ENCODE measurements at regions not wholly inside any gene's neighbourhood (a gene's known extent, or its start where the extent isn't known, plus 50 kb on each side); places are given as distances from the start of the nearest gene placed in this dataset.
"Not testable (repeated sequence)": the region's sequence is repeated elsewhere in the genome, so short reads cannot be mapped to it uniquely, and the experiment has no call there.

GRCh38 chr16:33984428-33984827, 525.0 kb downstream of the TP53TG3F start:
- not testable (repeated sequence) for TF ChIP-seq CTCF (conservative IDR thresholded peaks at IDR 0.05; ENCODE audit: low read depth, low read length); EZH2 (IDR thresholded peaks at IDR 0.05; ENCODE audit: borderline replicate concordance, low read depth, low read length, poor library complexity, severe bottlenecking)

Measured in A673 (cell line).